CD4-positive, alpha-beta T cell (primary cell): ENCODE measurements at regions not wholly inside any gene's neighbourhood (a gene's known extent, or its start where the extent isn't known, plus 50 kb on each side); places are given as distances from the start of the nearest gene placed in this dataset.

Source experiments
- ATAC-seq: fragments of 200-7000 bp; cut with Tn5 transposase; one replicate; pipeline ENCODE4 v1.10.0; 2022; ENCODE audit warnings: mild to moderate bottlenecking; ENCODE audit not compliant: poor library complexity
- CTCF ChIA-PET: fragments of 350-600 bp; sonication (Branson Sonifier 250); formaldehyde crosslinking; loops from one replicate; lab custom pipeline; 2021; ENCODE audit warnings: antibody characterized with exemption, inconsistent platforms; lab: Charles Lee
- POLR2A ChIA-PET: fragments of 350-600 bp; sonication (Branson Sonifier 250); formaldehyde crosslinking; loops from one replicate; lab custom pipeline; 2021; ENCODE audit warnings: antibody characterized with exemption, inconsistent platforms; lab: Charles Lee
- DNase-seq, 14 experiments: peaks; one replicate each; pipeline ENCODE4 v3.0.0-alpha.2; 2013 to 2020; ENCODE audit warnings: mixed read lengths in 2 of 14
- H3K27ac ChIP-seq, 2 donors: one replicate each; pipeline versions ENCODE4 v1.5.1 to v1.7.0; 2013; ENCODE audit warnings: low read length in 2 of 2, low read depth in 1 of 2, mild to moderate bottlenecking in 1 of 2
- H3K27me3 ChIP-seq, 2 experiments: 1 replicate in 1 of 2; 2 replicates in 1 of 2; pipeline versions ENCODE4 v1.6.1 to v1.7.0; 2013; ENCODE audit warnings: low read length in 2 of 2, control low read depth in 1 of 2, mild to moderate bottlenecking in 1 of 2, moderate library complexity in 1 of 2; ENCODE audit not compliant: insufficient read depth in 2 of 2, control insufficient read depth in 1 of 2
- H3K36me3 ChIP-seq: one replicate; pipeline ENCODE4 v1.6.1; 2013; ENCODE audit warnings: low read length, control low read depth; ENCODE audit not compliant: insufficient read depth
- H3K4me1 ChIP-seq: one replicate; pipeline ENCODE4 v1.6.1; 2013; ENCODE audit warnings: low read length, control low read depth; ENCODE audit not compliant: insufficient read depth
- H3K4me3 ChIP-seq: one replicate; pipeline ENCODE4 v1.5.1; 2013; ENCODE audit warnings: mild to moderate bottlenecking, low read length, moderate library complexity
- H3K9me3 ChIP-seq, 2 experiments: 1 replicate in 1 of 2; 2 replicates in 1 of 2; pipeline versions ENCODE4 v1.6.1 to v1.7.0; 2013; ENCODE audit warnings: low read length in 2 of 2, mild to moderate bottlenecking in 2 of 2, control low read depth in 1 of 2, moderate library complexity in 1 of 2; ENCODE audit not compliant: control insufficient read depth in 1 of 2, insufficient read depth in 1 of 2
- H3K27ac Mint-ChIP-seq: one replicate; pipeline ENCODE4 v1.8.0; 2020; ENCODE audit warnings: mixed read lengths
- H3K27me3 Mint-ChIP-seq: one replicate; pipeline ENCODE4 v1.8.0; 2021; ENCODE audit warnings: mixed read lengths
- H3K36me3 Mint-ChIP-seq: one replicate; pipeline ENCODE4 v1.8.0; 2021; ENCODE audit warnings: low read depth, mixed read lengths
- H3K4me1 Mint-ChIP-seq: one replicate; pipeline ENCODE4 v1.8.0; 2021; ENCODE audit warnings: low read depth, mixed read lengths
- H3K4me3 Mint-ChIP-seq: one replicate; pipeline ENCODE4 v1.8.0; 2020; ENCODE audit warnings: mild to moderate bottlenecking, mixed read lengths
- H3K9me3 Mint-ChIP-seq: one replicate; pipeline ENCODE4 v1.8.0; 2020; ENCODE audit warnings: mixed read lengths
- intact Hi-C, 2 experiments: fragments of 100-400 bp; cut with DNase I in 1 of 2; cut with micrococcal nuclease in 1 of 2; formaldehyde crosslinking; loops; one replicate each; pipeline versions ENCODE4 v1.15.1 to v1.9.0; 2023 to 2025; cut with DNase I, micrococcal nuclease
- TF ChIP-seq, protein P1 (sequence below): fragments of 200-600 bp; IDR thresholded peaks from one replicate; pipeline ENCODE4 v1.8.0; 2022; ENCODE audit warnings: antibody characterized with exemption, mild to moderate bottlenecking

DNA sequence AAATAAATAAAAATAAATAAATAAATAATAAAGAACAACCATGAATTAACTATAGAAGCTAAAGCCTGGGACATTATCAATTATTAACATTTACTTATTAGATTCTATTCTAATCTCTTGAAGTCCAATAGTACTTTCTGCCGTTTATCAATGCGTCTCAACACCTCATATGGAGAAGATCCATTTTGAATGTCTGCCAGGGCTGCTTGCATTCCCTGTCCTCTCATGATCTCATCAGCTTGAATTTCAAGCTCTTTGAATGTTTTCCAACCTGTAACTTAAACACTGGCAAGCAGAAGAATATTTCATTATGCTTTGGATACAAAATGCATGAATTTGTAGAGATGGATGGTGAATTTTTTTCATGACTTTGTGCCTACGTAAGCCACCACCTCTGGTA lies 191.9 kb upstream of the ANKFN1 start:
- CTCF ChIA-PET: no interaction called here
- TF ChIP-seq, protein P1, sequence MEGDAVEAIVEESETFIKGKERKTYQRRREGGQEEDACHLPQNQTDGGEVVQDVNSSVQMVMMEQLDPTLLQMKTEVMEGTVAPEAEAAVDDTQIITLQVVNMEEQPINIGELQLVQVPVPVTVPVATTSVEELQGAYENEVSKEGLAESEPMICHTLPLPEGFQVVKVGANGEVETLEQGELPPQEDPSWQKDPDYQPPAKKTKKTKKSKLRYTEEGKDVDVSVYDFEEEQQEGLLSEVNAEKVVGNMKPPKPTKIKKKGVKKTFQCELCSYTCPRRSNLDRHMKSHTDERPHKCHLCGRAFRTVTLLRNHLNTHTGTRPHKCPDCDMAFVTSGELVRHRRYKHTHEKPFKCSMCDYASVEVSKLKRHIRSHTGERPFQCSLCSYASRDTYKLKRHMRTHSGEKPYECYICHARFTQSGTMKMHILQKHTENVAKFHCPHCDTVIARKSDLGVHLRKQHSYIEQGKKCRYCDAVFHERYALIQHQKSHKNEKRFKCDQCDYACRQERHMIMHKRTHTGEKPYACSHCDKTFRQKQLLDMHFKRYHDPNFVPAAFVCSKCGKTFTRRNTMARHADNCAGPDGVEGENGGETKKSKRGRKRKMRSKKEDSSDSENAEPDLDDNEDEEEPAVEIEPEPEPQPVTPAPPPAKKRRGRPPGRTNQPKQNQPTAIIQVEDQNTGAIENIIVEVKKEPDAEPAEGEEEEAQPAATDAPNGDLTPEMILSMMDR: no peak
- POLR2A ChIA-PET: no interaction called here

DNA sequence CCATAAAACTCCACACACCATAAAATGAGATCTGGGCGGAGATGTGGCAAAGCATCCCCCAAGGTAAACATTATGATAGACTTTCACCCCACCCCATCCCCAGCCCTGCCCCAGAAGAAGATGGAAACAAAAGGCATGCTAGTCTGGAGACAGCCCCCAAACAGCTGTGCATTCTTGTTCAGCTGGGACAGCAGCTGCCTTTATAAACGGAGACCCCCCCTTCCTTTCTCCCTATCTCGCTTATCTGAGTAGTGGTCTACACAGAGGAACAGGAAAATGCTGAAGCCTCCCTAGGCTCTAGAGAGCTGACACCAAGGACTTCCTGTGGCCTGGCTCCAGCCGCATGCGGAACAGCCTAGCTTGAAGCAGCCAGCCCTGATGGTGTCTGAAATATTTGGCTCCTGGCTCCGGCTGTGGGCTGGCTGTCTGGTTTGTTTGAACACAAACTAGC lies 190.3 kb upstream of the ANKFN1 start:
- Mint-ChIP-seq H3K4me3 (no peak overlapping the region), H3K9me3 (no peaks in the 10 kb centered on the region), H3K27ac (no peak overlapping the region), H3K36me3 (no peaks in the 10 kb centered on the region), H3K4me1 (no peaks in the 10 kb centered on the region), H3K27me3 (no peaks in the 10 kb centered on the region)
- no peaks in the 10 kb centered on the region for H3K36me3 ChIP-seq
- TF ChIP-seq, protein P1: no peak
- H3K27me3 ChIP-seq: peaks cover 0 to 2% of the 10 kb centered on the region in 2 experiments
- H3K27ac ChIP-seq: no peak overlapping the region
- H3K9me3 ChIP-seq: no peaks in the 10 kb centered on the region
- H3K4me1 ChIP-seq: no peaks in the 10 kb centered on the region
- ATAC-seq (no peak), DNase-seq (no peak)
- ChIA-PET POLR2A (no interaction called here), CTCF (no interaction called here)
- intact Hi-C loops: no loop called here
- no peak overlapping the region for H3K4me3 ChIP-seq

More for the DNA sequence above, 191.9 kb upstream of the ANKFN1 start:
- Histone ChIP-seq H3K4me1 (no peaks in the 10 kb centered on the region), H3K9me3 (no peaks in the 10 kb centered on the region), H3K4me3 (no peak overlapping the region), H3K27ac (no peak overlapping the region), H3K27me3 (peaks cover 0 to 2% of the 10 kb centered on the region in 2 experiments), H3K36me3 (no peaks in the 10 kb centered on the region)
- no peaks in the 10 kb centered on the region for H3K9me3 Mint-ChIP-seq
- no peaks in the 10 kb centered on the region for H3K36me3 Mint-ChIP-seq
- H3K4me3 Mint-ChIP-seq: no peak overlapping the region
- no peaks in the 10 kb centered on the region for H3K4me1 Mint-ChIP-seq
- ATAC-seq (no peak), DNase-seq (no peak)
- intact Hi-C loops: no loop called here
- H3K27me3 Mint-ChIP-seq: no peaks in the 10 kb centered on the region
- H3K27ac Mint-ChIP-seq: no peak overlapping the region

DNA sequence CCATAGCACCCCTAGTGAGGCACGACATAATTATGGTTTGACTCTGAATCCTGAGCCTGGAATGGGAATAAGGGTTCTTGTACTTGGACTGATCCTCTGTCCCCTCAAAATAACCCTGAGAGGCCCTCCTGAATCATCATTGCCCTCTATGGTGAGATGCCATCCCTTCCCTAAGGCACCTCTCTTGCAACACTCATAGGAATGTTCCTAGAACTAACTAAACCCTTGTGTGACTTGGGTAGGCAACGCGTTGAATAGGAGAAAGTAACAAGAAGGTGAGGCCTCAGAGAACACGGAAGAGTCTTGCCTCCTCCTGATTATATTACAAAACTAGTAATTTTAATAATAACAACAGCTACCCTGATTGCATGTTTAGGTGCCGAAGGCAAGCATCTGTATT lies 189.1 kb upstream of the ANKFN1 start:
- Histone ChIP-seq H3K4me1 (no peaks in the 10 kb centered on the region), H3K27me3 (peaks cover 0 to 2% of the 10 kb centered on the region in 2 experiments), H3K4me3 (no peak overlapping the region), H3K27ac (no peak overlapping the region), H3K9me3 (no peaks in the 10 kb centered on the region), H3K36me3 (no peaks in the 10 kb centered on the region)
- Mint-ChIP-seq H3K27ac (no peak overlapping the region), H3K9me3 (no peaks in the 10 kb centered on the region), H3K4me1 (no peaks in the 10 kb centered on the region), H3K27me3 (no peaks in the 10 kb centered on the region), H3K4me3 (no peak overlapping the region), H3K36me3 (no peaks in the 10 kb centered on the region)
- DNase-seq: no peak
- intact Hi-C loops: no loop called here
- TF ChIP-seq, protein P1: no peak
- ChIA-PET POLR2A (no interaction called here), CTCF (no interaction called here)
- ATAC-seq: no peak
